ENCODE measurements at regions not wholly inside any gene's neighbourhood (a gene's known extent, or its start where the extent isn't known, plus 50 kb on each side); places are given as distances from the start of the nearest gene placed in this dataset.

DNA sequence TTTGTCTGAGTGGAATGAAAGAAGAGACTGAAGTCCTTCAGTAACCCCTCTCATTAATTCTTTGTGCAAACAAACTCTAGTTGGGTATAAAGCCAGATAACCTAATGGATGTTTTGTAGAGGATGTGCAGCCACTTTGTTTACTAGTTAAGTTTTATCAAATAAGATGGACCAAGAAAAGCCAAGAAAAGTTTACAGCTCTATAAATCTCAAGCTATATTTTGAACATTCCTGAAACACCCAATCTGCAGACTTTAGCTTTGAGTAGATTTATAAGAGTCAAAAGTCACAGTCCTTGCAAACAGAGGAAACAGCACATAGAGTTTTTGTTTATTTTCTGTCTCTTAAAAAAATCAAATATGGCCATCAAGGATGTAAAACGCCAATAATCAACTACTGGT, 452.9 kb downstream of the SPRY1 start:
- TF ChIP-seq, protein P1, sequence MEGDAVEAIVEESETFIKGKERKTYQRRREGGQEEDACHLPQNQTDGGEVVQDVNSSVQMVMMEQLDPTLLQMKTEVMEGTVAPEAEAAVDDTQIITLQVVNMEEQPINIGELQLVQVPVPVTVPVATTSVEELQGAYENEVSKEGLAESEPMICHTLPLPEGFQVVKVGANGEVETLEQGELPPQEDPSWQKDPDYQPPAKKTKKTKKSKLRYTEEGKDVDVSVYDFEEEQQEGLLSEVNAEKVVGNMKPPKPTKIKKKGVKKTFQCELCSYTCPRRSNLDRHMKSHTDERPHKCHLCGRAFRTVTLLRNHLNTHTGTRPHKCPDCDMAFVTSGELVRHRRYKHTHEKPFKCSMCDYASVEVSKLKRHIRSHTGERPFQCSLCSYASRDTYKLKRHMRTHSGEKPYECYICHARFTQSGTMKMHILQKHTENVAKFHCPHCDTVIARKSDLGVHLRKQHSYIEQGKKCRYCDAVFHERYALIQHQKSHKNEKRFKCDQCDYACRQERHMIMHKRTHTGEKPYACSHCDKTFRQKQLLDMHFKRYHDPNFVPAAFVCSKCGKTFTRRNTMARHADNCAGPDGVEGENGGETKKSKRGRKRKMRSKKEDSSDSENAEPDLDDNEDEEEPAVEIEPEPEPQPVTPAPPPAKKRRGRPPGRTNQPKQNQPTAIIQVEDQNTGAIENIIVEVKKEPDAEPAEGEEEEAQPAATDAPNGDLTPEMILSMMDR (IDR thresholded peaks at IDR 0.05; ENCODE audit: poor library complexity, severe bottlenecking) = no peak
- TF ChIP-seq MXI1 (conservative IDR thresholded peaks at IDR 0.05; ENCODE audit: poor library complexity, severe bottlenecking) = no peak

Measured in neural cell (in vitro differentiated cells).